HG03469 (cell line): ENCODE measurements at regions not wholly inside any gene's neighbourhood (a gene's known extent, or its start where the extent isn't known, plus 50 kb on each side); places are given as distances from the start of the nearest gene placed in this dataset.
"Not testable (repeated sequence)": the region's sequence is repeated elsewhere in the genome, so short reads cannot be mapped to it uniquely, and the experiment has no call there.

Source experiments
- ATAC-seq: cut with Tn5 transposase; IDR thresholded peaks from one replicate; pipeline ENCODE4 v1.9.1; 2021; ENCODE audit warnings: mild to moderate bottlenecking, moderate library complexity, moderate number of reproducible peaks; ENCODE audit not compliant: unreplicated experiment

DNA sequence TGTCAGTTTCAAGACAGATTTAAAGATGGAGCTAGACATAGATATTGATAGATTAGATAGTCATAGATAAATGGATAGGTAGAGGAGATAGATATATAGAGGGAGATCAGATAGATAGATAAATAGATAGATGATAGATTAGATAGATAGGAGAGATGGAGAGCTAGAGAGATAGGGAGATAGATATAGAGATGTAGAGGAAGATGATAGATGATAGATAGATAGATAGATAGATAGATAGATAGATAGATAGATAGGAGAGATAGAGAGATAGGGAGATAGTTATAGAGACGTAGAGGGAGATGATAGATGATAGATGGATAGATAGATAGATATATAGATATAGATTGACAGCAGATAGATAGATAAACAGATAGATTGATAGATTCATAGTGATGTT, 1038.8 kb upstream of the AUTS2 start:
- no peak for ATAC-seq

DNA sequence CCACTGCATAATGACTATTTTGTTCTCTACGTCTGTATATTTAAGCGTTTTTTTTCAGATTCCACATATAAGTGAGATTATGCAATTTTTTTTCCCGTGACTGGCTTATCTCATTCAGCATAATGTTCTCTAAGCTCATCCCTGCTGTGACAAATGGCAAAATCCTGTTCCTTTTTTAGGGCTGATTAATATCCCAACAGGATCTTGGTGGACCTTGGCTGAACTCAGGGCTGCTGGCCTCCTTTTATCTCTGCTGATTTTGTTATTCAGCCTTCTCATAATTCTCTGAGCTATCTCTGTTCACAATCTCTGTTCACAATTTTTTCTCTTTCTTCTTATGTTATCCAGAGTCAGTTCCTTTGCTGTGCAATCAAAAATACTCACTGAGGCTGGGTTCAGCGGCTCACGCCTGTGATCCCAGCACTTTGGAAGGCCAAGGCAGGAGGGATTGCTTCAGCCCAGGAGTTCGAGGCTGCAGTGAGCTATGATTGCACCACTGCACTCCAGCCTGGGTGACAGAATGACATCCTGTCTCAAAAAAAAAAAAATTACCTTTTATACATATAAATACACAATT, 1035.9 kb upstream of the AUTS2 start:
- ATAC-seq = no peak

DNA sequence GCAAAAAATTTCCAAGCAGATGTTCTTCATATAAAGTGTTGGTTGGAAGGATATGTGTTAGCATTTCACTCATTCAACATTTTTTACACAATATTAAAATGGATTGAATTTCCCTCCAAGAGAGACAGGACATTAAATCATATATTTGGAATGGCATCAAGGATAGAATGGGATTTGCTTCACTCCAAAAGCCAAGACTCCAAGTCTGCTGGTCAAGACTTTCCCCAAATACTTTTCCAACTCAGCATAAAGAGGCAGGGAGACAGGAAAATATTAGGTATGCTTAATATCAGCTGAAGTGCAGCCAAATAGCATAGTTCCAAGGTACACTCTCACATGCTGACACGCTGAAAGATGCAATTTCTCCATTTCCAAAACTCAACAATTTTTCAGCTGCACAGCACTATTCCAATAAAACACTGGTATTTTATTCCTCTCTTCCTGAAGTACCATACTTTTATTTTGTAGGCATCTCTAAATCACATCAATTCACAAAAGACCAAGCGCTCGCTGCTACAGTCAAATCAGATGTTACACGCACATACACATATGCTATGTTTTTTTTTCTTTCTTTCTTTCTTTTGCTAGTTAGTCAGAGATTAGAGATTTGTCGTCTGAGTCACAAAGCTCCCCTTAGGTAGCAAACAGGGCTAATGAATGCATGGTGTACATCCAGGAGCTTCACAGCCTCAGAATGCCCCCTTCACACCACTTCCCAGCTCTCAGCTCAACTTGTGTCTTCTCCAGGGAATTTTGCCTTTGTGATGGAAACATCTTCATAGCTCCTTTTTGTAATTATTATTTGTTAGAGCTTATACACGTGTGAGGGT, 1033.8 kb upstream of the AUTS2 start:
- no peak for ATAC-seq

- ATAC-seq = no peak
These were observed 1027.0 kb upstream of the AUTS2 start for GRCh38 chr7:68571286-68571685.

DNA sequence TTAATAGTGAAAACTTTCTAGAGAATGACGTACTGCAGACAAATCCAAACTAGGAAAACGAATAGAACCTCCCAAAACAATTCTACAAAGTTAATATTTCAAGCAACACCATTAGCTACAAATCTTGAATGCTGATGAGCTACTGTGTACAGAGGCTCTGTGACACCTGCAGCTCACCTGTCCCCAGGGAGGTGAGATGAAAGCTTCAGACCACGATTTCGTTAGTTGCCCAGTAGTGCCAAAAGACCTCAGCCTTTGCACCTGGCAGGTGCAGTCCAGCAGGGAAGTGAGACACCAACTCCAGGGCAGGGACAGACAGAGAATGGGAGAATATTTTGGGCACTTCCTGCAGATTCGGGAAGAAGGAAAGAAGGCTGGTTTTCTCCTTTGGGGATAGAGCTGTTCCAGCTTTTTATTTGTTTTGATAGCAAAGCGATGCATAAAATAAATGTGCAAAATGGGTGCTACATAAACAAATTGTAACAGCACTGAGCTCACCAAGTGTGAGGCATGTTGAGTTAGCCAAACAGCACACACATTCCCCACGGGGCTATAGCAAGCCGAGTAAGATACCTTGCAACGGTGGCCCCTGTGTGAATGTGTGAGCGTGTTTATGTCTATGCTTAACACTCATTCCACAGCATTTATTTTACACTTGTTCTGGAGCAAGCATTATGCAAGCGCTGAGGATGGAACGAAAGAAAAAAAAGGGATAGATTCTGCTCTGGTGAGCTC, 1024.8 kb upstream of the AUTS2 start:
- no peak for ATAC-seq

DNA sequence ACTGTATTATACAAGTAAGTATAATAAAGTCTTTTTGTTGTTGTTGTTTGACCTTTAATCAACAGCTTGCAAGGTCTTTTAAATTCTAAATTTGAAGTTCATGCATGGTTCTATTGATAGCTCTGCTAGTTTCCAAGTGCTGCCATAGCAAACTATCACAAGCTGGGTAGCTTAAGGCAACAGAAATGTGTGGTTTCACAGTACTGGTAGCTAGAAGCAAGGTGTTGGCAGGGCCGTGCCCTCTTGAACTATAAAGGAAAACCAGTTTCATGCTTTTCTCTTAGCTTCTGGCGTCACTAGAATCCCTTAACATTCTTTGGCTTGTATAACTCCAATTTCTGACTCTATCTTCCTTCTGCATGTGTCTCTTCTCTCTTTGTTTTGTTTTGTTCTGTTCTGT, 1021.9 kb upstream of the AUTS2 start:
- ATAC-seq = no peak

DNA sequence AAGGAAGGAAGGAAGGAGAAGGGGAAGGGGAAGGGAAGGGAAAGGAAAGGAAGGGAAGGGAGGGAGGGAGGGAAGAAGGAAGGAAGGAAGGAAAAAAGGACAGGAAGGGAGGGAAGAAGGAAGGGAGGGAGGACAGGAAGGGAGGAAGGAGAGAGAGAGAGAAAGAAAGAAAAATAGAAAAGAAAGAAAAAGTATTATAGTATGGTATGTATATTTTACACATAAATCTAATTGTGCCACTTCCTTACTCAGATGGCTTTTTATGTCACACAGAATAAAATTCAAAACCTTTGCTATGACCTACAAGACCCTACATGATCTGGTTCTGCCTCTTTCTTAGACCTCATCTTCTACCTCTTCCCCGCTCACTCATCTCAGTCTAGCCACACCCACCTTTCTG, 1016.9 kb upstream of the AUTS2 start:
- ATAC-seq = no peak

GRCh38 chr7:68587599-68587998, 1010.7 kb upstream of the AUTS2 start:
- ATAC-seq = no peak

GRCh38 chr7:68601826-68602225, 996.4 kb upstream of the AUTS2 start:
- ATAC-seq = no peak

DNA sequence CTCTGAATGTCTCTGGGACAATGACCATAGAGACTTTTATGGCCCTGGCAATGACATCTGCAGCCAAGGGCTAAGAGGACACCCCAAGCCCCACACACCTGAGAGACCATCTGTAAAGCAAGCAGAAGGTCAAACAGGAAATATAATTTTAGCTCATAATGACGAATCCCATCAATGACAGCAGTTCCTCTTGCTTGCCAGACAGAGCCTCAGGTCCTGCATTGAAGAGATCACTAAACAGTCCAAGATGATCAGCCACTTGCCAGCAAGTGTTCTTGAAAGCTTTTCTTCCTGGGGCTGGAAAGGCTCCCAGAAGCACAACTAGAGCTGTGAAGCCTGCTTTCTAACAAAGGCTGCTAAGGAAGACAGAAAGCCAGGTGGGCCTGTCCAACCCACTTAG, 993.7 kb upstream of the AUTS2 start:
- ATAC-seq = no peak

DNA sequence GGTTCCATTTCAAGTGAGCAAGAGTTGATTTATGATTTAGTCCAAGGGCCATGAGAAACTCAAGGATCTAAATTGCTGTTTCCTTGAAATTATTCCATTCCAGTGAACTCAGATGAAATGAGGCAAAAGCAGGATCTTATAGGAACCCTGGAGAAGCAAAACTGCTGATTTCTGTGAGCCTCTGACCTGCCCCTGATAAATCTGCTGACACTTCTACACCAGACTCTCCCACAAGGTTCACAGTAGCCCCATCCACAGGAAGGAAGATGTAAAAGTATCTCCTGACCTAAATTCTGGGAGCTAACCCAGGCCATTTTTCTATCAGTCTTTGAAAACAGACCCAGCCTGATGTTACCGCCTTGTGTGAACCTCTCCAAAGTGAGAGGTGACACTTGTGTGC, 987.6 kb upstream of the AUTS2 start:
- no peak for ATAC-seq

DNA sequence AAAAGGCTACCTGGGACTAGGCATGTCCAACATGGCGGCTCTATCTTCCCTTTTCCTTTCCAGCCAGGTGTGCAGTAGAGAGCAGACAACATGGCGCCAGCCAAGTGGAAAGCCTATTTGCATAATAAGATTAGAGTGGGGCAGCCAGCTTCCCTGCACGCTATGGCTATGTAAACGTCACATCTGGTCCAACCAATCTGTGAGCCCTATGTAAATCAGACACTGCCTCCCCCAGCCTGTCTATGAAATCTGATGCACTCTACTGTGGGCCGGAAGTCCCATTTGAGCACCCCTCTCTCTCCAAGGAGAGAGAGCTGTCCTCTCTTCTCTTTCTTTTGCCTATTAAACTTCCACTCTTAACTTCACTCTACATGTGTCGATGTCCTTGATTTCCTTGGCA, 984.9 kb upstream of the AUTS2 start:
- no peak for ATAC-seq

GRCh38 chr7:68613897-68614296, 984.4 kb upstream of the AUTS2 start:
- ATAC-seq = no peak

- ATAC-seq = no peak
These were observed 978.7 kb upstream of the AUTS2 start for GRCh38 chr7:68619526-68619925.

DNA sequence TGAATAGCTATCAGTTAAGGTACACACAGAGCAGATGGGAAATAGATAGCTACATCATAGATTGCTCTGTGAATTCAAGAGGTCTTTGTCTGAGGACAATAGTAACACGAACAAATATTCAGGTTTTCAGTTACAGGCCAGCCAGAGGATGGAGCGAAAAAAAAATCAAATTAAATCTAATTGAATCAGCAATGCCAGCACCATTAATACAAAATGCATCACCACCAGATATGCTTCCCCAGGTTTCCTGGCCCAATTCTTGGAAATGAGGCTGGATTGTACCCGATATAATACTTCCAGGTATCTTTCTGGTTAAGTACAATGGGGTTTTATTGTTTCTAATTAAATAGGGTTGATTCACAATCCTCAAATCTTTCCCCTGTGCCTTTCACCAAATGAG, 975.8 kb upstream of the AUTS2 start:
- no peak for ATAC-seq

DNA sequence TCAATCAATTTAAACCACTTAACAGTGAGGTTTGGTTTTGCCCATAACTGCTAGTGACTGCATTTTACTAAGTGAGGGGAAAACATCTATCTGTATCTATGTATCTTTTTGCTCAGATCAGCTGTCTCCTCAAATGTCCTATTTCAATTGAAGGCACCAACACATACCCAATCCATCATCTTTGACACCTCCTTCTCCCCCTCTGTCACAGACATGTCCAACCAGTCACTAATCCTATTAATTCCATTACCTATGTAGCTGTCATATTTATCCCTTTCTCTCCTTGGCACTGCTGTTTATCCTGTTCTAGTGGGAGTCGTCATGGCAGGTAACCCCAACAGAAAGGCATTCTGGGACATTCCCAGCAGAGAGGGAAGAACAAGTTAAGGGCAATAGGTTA, 975.2 kb upstream of the AUTS2 start:
- ATAC-seq = no peak

DNA sequence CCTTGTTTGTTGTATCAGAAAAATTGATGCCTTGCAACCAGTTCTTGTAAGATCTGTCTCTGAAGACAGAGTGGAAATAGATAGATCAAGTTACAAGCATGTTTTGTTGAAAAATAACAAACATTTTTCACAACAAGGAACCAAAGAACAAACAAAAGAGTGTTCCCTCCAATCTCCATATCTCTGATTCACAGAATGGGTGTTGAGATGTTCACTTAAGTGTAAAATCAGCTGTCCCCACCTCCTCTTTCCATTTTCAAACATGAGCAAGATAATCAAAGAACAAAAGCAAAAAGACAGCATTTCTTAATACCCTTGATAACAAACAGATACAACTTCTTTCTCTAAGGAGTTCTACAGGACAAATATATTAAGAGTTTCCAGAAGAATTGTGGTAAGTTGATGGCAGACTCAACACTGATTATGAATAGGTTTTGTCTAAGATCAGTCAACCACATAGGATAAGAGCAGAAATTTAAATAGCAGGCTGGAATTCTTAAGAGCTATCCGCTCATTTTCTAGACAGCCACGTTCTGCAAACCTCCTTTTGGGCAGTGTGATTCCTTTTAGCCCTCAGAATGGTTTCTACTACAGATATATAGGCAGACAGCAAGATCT, 970.9 kb upstream of the AUTS2 start:
- ATAC-seq = no peak

DNA sequence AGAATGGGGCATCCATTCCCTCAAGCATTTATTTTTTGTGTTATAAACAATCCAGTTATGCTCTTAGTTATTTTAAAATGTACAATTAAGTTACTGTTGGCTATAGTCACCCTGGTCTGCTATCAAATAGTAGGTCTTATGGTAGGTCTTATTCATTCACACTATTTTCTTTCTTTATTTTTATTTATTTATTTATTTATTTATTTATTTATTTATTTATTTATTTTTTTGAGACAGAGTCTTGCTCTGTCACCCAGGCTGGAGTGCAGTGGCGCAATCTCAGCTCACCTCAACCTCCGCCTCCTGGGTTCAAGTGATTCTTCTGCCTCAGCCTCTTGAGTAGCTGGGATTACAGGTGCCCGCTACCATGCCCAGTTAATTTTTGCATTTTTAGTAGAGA, 967.4 kb upstream of the AUTS2 start:
- ATAC-seq = not testable (repeated sequence)

- ATAC-seq = no peak
These were observed 958.2 kb upstream of the AUTS2 start for GRCh38 chr7:68640103-68640502.

DNA sequence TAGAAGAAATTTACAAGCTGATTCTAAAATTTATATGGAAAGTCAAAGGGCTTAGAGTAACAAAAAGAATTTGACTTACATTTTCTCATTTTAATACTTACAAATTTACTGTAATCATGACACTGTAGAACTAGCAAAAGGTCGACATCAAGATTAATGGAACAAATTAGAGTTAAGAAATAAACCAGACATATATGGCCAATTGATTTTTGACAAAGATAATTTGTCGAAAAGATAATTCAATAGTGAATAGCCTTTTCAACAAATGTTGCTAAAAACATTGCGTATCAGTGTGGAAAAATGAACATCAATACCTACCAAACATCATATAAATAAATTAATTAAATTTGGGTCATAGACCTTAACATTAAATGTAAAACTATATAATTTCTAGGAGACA, 955.5 kb upstream of the AUTS2 start:
- ATAC-seq = no peak

GRCh38 chr7:68663392-68663791, 934.9 kb upstream of the AUTS2 start:
- ATAC-seq = no peak

GRCh38 chr7:68671046-68671445, 927.2 kb upstream of the AUTS2 start:
- ATAC-seq = no peak
